OCI-LY1 (cell line): ENCODE measurements at regions not wholly inside any gene's neighbourhood (a gene's known extent, or its start where the extent isn't known, plus 50 kb on each side); places are given as distances from the start of the nearest gene placed in this dataset.

Experiments
- H2AFZ ChIP-seq: fragments of 200-600 bp; sonication (generic), shearing (Covaris generic); 2 replicates; pipeline ENCODE4 v1.6.0; 2014; ENCODE audit warnings: antibody characterized with exemption, mild to moderate bottlenecking, low read length
- H3F3A ChIP-seq: fragments of 200-600 bp; sonication (generic), shearing (Covaris generic); 2 replicates; pipeline ENCODE4 v1.6.0; 2014; ENCODE audit warnings: mild to moderate bottlenecking, antibody characterized with exemption, low read length, moderate library complexity; ENCODE audit not compliant: insufficient read depth
- H3K27ac ChIP-seq: fragments of 200-600 bp; sonication (generic); 2 replicates; pipeline ENCODE4 v1.5.1; 2014; ENCODE audit warnings: low read length, mixed run types, mild to moderate bottlenecking, low read depth; ENCODE audit not compliant: poor library complexity, severe bottlenecking
- H3K27me3 ChIP-seq: fragments of 200-600 bp; sonication (generic); 2 replicates; pipeline ENCODE4 v1.6.0; 2014; ENCODE audit warnings: antibody characterized with exemption, mild to moderate bottlenecking, low read length, moderate library complexity; ENCODE audit not compliant: insufficient read depth
- H3K36me3 ChIP-seq: fragments of 200-600 bp; sonication (generic); 2 replicates; pipeline ENCODE4 v1.6.1; 2014; ENCODE audit warnings: mild to moderate bottlenecking, antibody characterized with exemption, low read length, moderate library complexity, mixed read lengths; ENCODE audit not compliant: insufficient read depth
- H3K4me1 ChIP-seq: fragments of 200-600 bp; sonication (generic); 2 replicates; pipeline ENCODE4 v1.5.1; 2014; ENCODE audit warnings: mild to moderate bottlenecking, low read length, moderate library complexity; ENCODE audit not compliant: insufficient read depth, severe bottlenecking
- H3K4me2 ChIP-seq: fragments of 200-600 bp; sonication (generic), shearing (Covaris generic); 2 replicates; pipeline ENCODE4 v1.6.1; 2014; ENCODE audit warnings: low read length
- H3K4me3 ChIP-seq: fragments of 200-600 bp; sonication (generic); 2 replicates; pipeline ENCODE4 v1.5.1; 2014; ENCODE audit warnings: low read length, low read depth, mild to moderate bottlenecking, mixed read lengths; ENCODE audit not compliant: poor library complexity, severe bottlenecking
- H3K79me2 ChIP-seq: fragments of 200-600 bp; shearing (Covaris generic); 2 replicates; pipeline ENCODE4 v1.6.1; 2016; ENCODE audit warnings: mixed run types, low read length, mixed read lengths; ENCODE audit not compliant: insufficient read depth
- H3K9ac ChIP-seq: fragments of 200-600 bp; sonication (generic), shearing (Covaris generic); 2 replicates; pipeline ENCODE4 v1.6.1; 2014; ENCODE audit warnings: mild to moderate bottlenecking, low read length, mixed read lengths
- H3K9me2 ChIP-seq: fragments of 200-600 bp; sonication (generic), shearing (Covaris generic); 2 replicates; pipeline ENCODE4 v1.6.1; 2014; ENCODE audit warnings: low read depth, mild to moderate bottlenecking, low read length, mixed read lengths
- H3K9me3 ChIP-seq: fragments of 200-600 bp; shearing (Covaris generic); 2 replicates; pipeline ENCODE4 v1.6.1; 2014; ENCODE audit warnings: low read length, mixed read lengths
- H4K20me1 ChIP-seq: fragments of 200-600 bp; sonication (generic), shearing (Covaris generic); 2 replicates; pipeline ENCODE4 v1.6.0; 2016; ENCODE audit warnings: mild to moderate bottlenecking, low read length; ENCODE audit not compliant: insufficient read depth
- EZH2 ChIP-seq: fragments of 200-600 bp; sonication (generic), shearing (Covaris generic); IDR thresholded peaks from 2 replicates; pipeline ENCODE4 v1.8.0; 2017; ENCODE audit warnings: borderline replicate concordance, mixed run types, mild to moderate bottlenecking, antibody characterized with exemption, low read length, moderate library complexity, mixed read lengths
- TF ChIP-seq, protein P1 (sequence below): fragments of 200-600 bp; sonication (generic), shearing (Covaris generic); IDR thresholded peaks from 2 replicates; pipeline ENCODE4 v1.5.1; 2017; ENCODE audit warnings: mild to moderate bottlenecking, antibody characterized with exemption, low read length, moderate library complexity, mixed read lengths

DNA sequence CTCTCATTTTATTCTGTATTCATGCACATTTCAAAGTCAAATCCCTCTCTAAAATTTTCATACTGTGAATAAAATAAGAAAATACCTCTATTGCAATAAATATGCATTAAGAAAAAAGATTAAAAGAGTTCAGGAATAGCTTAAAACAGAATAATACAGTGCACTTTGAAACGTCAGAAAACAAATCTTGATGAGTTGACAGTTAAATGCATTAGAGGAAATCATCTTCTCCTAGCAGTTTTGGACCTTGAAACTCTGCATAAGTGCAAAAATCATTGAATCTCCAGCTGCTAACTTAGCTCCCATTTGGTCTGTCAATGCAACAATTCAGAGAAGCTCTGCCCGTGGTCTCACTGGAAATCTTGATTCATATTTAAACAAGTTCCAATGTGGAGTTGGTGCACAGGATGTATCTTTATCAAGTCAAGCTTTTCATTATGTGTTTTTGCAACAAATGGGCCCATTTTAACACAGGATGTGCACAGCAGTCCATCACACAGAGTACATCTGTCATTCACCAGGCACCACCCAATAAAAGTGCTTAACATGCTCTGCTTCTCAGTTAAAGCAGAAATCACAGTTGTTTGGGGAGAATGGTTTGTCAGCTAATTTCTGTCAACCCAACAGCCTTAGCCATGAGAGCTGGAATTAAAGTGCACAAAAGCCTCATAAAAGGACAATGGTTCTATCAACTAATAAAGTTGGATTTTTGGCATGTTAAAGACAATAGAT, 98.8 kb upstream of the ARRDC4 start:
- no peaks in the 10 kb centered on the region for H3K27me3 ChIP-seq
- no peaks in the 10 kb centered on the region for H3K79me2 ChIP-seq
- no peaks in the 10 kb centered on the region for H3K4me1 ChIP-seq
- no peak overlapping the region for H3K9ac ChIP-seq
- H2AFZ ChIP-seq = no peak overlapping the region
- H3K4me3 ChIP-seq = no peak overlapping the region
- no peaks in the 10 kb centered on the region for H3F3A ChIP-seq
- no peaks in the 10 kb centered on the region for H3K9me3 ChIP-seq
- no peaks in the 10 kb centered on the region for H4K20me1 ChIP-seq
- TF ChIP-seq, protein P1, sequence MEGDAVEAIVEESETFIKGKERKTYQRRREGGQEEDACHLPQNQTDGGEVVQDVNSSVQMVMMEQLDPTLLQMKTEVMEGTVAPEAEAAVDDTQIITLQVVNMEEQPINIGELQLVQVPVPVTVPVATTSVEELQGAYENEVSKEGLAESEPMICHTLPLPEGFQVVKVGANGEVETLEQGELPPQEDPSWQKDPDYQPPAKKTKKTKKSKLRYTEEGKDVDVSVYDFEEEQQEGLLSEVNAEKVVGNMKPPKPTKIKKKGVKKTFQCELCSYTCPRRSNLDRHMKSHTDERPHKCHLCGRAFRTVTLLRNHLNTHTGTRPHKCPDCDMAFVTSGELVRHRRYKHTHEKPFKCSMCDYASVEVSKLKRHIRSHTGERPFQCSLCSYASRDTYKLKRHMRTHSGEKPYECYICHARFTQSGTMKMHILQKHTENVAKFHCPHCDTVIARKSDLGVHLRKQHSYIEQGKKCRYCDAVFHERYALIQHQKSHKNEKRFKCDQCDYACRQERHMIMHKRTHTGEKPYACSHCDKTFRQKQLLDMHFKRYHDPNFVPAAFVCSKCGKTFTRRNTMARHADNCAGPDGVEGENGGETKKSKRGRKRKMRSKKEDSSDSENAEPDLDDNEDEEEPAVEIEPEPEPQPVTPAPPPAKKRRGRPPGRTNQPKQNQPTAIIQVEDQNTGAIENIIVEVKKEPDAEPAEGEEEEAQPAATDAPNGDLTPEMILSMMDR = no peak
- TF ChIP-seq EZH2 = no peak
- H3K36me3 ChIP-seq = no peaks in the 10 kb centered on the region
- no peak overlapping the region for H3K27ac ChIP-seq
- H3K4me2 ChIP-seq = no peak overlapping the region
- H3K9me2 ChIP-seq = no peaks in the 10 kb centered on the region

DNA sequence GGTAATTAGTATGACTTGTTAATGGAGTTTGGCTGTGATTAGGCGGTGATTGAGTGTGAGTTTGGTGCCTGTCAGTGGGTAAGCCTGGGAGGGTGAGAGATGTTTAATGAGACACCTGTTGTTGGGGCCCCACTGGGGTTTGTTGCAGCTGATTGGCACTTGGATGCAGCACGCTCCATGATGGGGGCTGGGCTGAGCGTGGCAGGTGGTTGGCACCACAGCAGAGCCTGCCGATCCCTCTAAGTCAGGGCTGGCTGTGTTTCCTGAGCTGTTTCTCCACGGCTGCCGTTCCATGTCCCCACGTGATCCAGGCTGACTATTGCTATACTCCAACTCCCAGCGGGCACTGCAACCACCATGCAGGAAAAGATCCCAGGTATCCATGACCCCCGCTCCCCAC, 93.5 kb upstream of the ARRDC4 start:
- no peaks in the 10 kb centered on the region for H4K20me1 ChIP-seq
- TF ChIP-seq EZH2 = no peak
- TF ChIP-seq, protein P1 = no peak
- H3K4me3 ChIP-seq = no peak overlapping the region

GRCh38 chr15:97867870-97868269, 92.6 kb upstream of the ARRDC4 start:
- Histone ChIP-seq H3K4me1 (no peaks in the 10 kb centered on the region), H3K9me3 (no peaks in the 10 kb centered on the region), H2AFZ (no peak overlapping the region), H3K36me3 (no peaks in the 10 kb centered on the region), H3K9ac (no peak overlapping the region), H4K20me1 (no peaks in the 10 kb centered on the region), H3K79me2 (no peaks in the 10 kb centered on the region), H3K9me2 (no peaks in the 10 kb centered on the region), H3K4me2 (no peak overlapping the region), H3K27me3 (no peaks in the 10 kb centered on the region), H3F3A (no peaks in the 10 kb centered on the region), H3K4me3 (no peak overlapping the region), H3K27ac (no peak overlapping the region)
- TF ChIP-seq EZH2 = no peak
- TF ChIP-seq, protein P1 = no peak

More for the DNA sequence above, 93.5 kb upstream of the ARRDC4 start:
- no peaks in the 10 kb centered on the region for H3F3A ChIP-seq
- H3K9ac ChIP-seq = no peak overlapping the region
- H3K9me3 ChIP-seq = no peaks in the 10 kb centered on the region
- no peak overlapping the region for H2AFZ ChIP-seq
- no peaks in the 10 kb centered on the region for H3K4me1 ChIP-seq
- H3K27me3 ChIP-seq = no peaks in the 10 kb centered on the region
- H3K27ac ChIP-seq = no peak overlapping the region
- no peak overlapping the region for H3K4me2 ChIP-seq
- H3K36me3 ChIP-seq = no peaks in the 10 kb centered on the region
- H3K9me2 ChIP-seq = no peaks in the 10 kb centered on the region
- H3K79me2 ChIP-seq = no peaks in the 10 kb centered on the region
